CD4-positive, alpha-beta memory T cell (primary cell): ENCODE measurements at regions not wholly inside any gene's neighbourhood (a gene's known extent, or its start where the extent isn't known, plus 50 kb on each side); places are given as distances from the start of the nearest gene placed in this dataset.

Experiments used
- CTCF ChIA-PET: fragments of 350-600 bp; sonication (Branson Sonifier 250); formaldehyde crosslinking; loops from one replicate; lab custom pipeline; 2021; ENCODE audit warnings: inconsistent platforms; ENCODE audit not compliant: partially characterized antibody; lab: Charles Lee
- POLR2A ChIA-PET: fragments of 350-600 bp; sonication (Branson Sonifier 250); formaldehyde crosslinking; loops from one replicate; lab custom pipeline; 2021; ENCODE audit not compliant: partially characterized antibody; lab: Charles Lee
- DNase-seq, 5 donors: peaks; one replicate each; pipeline versions ENCODE4 v3.0.0 to v3.0.0-alpha.2; 2020 to 2022; ENCODE audit warnings: mixed read lengths in 1 of 5
- H3K27ac ChIP-seq: one replicate; pipeline ENCODE4 v1.7.0; 2013; ENCODE audit warnings: low read depth, low read length
- H3K27me3 ChIP-seq: 2 replicates; pipeline ENCODE4 v1.7.0; 2013; ENCODE audit warnings: mild to moderate bottlenecking, low read length, moderate library complexity; ENCODE audit not compliant: insufficient read depth
- H3K36me3 ChIP-seq: 2 replicates; pipeline ENCODE4 v1.7.0; 2013; ENCODE audit warnings: mild to moderate bottlenecking, low read length, moderate library complexity; ENCODE audit not compliant: insufficient read depth
- H3K4me1 ChIP-seq: 2 replicates; pipeline ENCODE4 v1.7.0; 2013; ENCODE audit warnings: mild to moderate bottlenecking, low read length, moderate library complexity; ENCODE audit not compliant: insufficient read depth
- H3K4me3 ChIP-seq, 2 donors: one replicate each; pipeline ENCODE4 v1.7.0; 2013; ENCODE audit warnings: low read length in 2 of 2, mild to moderate bottlenecking in 1 of 2
- H3K9me3 ChIP-seq, 2 donors: one replicate each; pipeline ENCODE4 v1.7.0; 2013; ENCODE audit warnings: low read length in 2 of 2, control low read depth in 1 of 2; ENCODE audit not compliant: control insufficient read depth in 1 of 2
- H3K27ac Mint-ChIP-seq, 7 donors: one replicate each; pipeline ENCODE4 v1.8.0; 2020 to 2021; ENCODE audit warnings: mixed read lengths in 7 of 7, mild to moderate bottlenecking in 6 of 7, inconsistent platforms in 3 of 7, moderate library complexity in 3 of 7
- H3K27me3 Mint-ChIP-seq, 2 donors: one replicate each; pipeline ENCODE4 v1.8.0; 2020 to 2021; ENCODE audit warnings: mixed read lengths in 2 of 2
- H3K36me3 Mint-ChIP-seq, 2 donors: one replicate each; pipeline ENCODE4 v1.8.0; 2020 to 2021; ENCODE audit warnings: mixed read lengths in 2 of 2, inconsistent platforms in 1 of 2, mild to moderate bottlenecking in 1 of 2
- H3K4me1 Mint-ChIP-seq, 4 donors: one replicate each; pipeline ENCODE4 v1.8.0; 2020 to 2021; ENCODE audit warnings: mixed read lengths in 4 of 4, mild to moderate bottlenecking in 1 of 4
- H3K4me3 Mint-ChIP-seq, 8 donors: one replicate each; pipeline ENCODE4 v1.8.0; 2020 to 2021; ENCODE audit warnings: mixed read lengths in 8 of 8, mild to moderate bottlenecking in 7 of 8, moderate library complexity in 6 of 8, inconsistent platforms in 3 of 8
- H3K9me3 Mint-ChIP-seq, 8 donors: one replicate each; pipeline ENCODE4 v1.8.0; 2020 to 2021; ENCODE audit warnings: mixed read lengths in 8 of 8, mild to moderate bottlenecking in 5 of 8, inconsistent platforms in 3 of 8, moderate library complexity in 1 of 8
- intact Hi-C: fragments of 100-400 bp; cut with micrococcal nuclease; formaldehyde crosslinking; loops from one replicate; pipeline ENCODE4 v1.15.1; 2023

DNA sequence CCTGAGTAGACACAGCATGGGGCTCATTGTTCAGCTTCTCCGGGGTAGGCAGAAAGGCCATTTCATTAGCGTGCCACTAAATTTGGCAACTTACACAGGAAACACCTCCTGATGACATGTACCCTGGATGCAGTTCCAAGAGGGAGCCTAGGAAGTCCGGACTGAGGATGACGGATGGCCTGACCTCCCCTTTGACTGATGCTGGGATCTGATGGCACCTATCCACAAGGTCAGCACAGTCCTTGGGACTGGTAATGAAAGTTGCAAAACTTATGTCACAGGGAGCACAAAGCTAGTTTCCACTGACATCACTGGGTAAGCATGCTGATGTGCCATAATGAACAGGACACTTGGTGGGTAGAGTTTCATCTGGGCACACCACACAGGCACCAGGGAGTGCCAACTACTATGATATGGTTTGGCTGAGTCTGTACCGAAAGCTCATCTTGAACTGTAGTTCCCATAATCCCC lies 126.7 kb upstream of the ARL4C start:
- Histone ChIP-seq H3K27me3 (no peaks in the 10 kb centered on the region), H3K4me3 (no peak overlapping the region), H3K36me3 (no peaks in the 10 kb centered on the region), H3K9me3 (no peaks in the 10 kb centered on the region), H3K27ac (no peak overlapping the region), H3K4me1 (peaks cover 7% of the 10 kb centered on the region)
- Mint-ChIP-seq H3K9me3 (no peaks in the 10 kb centered on the region), H3K4me1 (peaks cover 7 to 11% (median 9%) of the 10 kb centered on the region in 4 donors), H3K27ac (no peak overlapping the region), H3K4me3 (no peak overlapping the region), H3K36me3 (no peaks in the 10 kb centered on the region), H3K27me3 (peaks cover 0 to under 1% of the 10 kb centered on the region in 2 donors)
- intact Hi-C loops, result no loop called here
- POLR2A ChIA-PET, result no interaction called here
- CTCF ChIA-PET, result no interaction called here
- DNase-seq, result no peak

DNA sequence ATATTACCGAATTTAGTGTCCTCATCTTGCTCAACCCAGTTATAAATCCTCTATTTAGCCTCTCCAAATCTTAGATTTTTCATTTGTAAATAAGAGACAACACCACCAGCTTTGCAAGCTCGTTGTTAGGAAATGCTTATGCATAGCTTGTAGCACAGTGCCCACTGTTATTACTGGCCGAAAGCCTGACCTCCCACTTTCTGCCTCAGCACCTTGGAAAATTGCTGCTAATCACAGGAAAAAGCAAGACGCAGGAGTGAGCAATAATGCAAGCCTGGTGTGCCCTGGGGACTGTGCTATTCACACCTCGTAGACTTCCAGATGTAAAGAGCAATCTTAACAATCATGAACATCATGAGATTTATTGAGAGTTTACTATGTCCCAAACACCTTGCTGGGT lies 124.2 kb upstream of the ARL4C start:
- Mint-ChIP-seq H3K27ac (no peak overlapping the region), H3K36me3 (no peaks in the 10 kb centered on the region), H3K27me3 (peaks cover 0 to 2% of the 10 kb centered on the region in 2 donors), H3K4me3 (no peak overlapping the region), H3K4me1 (peaks cover 7 to 11% (median 9%) of the 10 kb centered on the region in 4 donors), H3K9me3 (no peaks in the 10 kb centered on the region)
- H3K27ac ChIP-seq, result no peak overlapping the region
- intact Hi-C loops, result no loop called here
- H3K4me3 ChIP-seq, result no peak overlapping the region
- no peaks in the 10 kb centered on the region for H3K36me3 ChIP-seq
- DNase-seq, result no peak
- H3K9me3 ChIP-seq, result no peaks in the 10 kb centered on the region
- ChIA-PET POLR2A (no interaction called here), CTCF (interaction anchor here (1.2 kb wide), 1 partner anchor 9 kb away, joined by 3 read pairs; no protein-coding TSS in a partner anchor)
- no peaks in the 10 kb centered on the region for H3K27me3 ChIP-seq
- peaks cover 7% of the 10 kb centered on the region for H3K4me1 ChIP-seq

DNA sequence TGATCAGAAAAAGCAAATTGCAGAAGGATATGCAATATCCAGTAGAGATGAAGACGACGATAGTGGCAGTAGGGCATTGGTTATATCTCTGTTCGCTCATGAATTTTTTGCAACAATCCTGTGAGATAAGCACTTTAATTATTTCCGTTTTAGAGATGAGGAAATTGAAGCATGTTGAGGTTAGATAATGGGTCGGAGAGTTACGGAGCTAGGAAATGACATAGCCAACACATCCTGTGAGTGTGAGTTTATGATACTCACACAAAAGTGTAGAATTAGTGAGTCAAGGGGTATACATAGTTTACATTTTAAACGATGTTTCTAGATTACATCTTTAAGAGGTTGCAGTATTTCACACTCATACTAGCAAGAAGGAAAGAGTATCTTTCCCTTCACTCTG lies 123.1 kb upstream of the ARL4C start:
- peaks cover 0 to 5% of the 10 kb centered on the region in 2 donors for H3K27me3 Mint-ChIP-seq
- peaks cover 7% of the 10 kb centered on the region for H3K4me1 ChIP-seq
- H3K36me3 ChIP-seq, result no peaks in the 10 kb centered on the region
- peak overlapping the region in 2 of 7 donors; percentile 5 to 7 for H3K27ac Mint-ChIP-seq
- H3K36me3 Mint-ChIP-seq, result no peaks in the 10 kb centered on the region
- CTCF ChIA-PET, result interaction anchor here (1.2 kb wide), 1 partner anchor 8 kb away, joined by 3 read pairs; no protein-coding TSS in a partner anchor
- intact Hi-C loops, result no loop called here
- POLR2A ChIA-PET, result no interaction called here
- no peaks in the 10 kb centered on the region for H3K9me3 Mint-ChIP-seq
- H3K4me1 Mint-ChIP-seq, result peaks cover 7 to 11% (median 9%) of the 10 kb centered on the region in 4 donors
- H3K27me3 ChIP-seq, result no peaks in the 10 kb centered on the region
- no peak overlapping the region for H3K27ac ChIP-seq
- H3K9me3 ChIP-seq, result no peaks in the 10 kb centered on the region
- H3K4me3 ChIP-seq, result no peak overlapping the region
- H3K4me3 Mint-ChIP-seq, result peak overlapping the region in 5 of 8 donors; percentile 3 to 33 (median 31)
- no peak for DNase-seq

DNA sequence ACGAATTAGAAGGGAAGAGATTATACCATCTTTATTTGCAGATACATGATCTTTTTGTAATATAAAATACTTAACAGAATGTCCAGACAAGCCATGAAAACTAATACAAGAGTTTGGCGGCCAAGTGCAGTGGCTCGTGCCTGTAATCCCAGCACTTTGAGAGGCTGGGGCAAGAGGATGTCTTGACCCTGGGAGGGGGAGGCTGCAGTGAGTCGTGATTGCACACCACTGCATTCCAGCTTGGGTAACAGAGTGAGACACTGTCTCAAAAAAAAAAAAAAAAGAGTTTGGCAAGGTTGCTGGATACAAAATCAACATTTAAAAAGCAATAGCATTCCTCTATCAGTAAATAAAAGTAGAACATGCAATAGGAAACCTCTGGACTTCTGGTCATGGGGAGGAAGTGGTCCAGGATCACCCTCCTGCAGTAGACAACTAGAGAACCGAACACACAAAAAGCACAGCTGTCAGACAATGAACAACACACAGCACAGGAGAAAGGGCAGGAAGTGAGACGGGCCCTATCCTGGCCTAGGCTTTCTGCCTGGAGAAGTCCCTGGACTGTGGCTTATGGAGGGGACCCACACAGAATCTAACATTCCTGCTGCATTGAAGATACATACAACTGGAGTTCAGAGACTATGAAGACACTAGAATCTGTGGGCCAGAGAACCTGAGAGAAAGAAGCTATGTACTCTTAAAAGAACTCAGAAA lies 118.9 kb upstream of the ARL4C start:
- Mint-ChIP-seq H3K4me1 (peaks cover 7 to 11% (median 9%) of the 10 kb centered on the region in 4 donors), H3K36me3 (no peaks in the 10 kb centered on the region), H3K4me3 (no peak overlapping the region), H3K27me3 (peaks cover 10 to 12% of the 10 kb centered on the region in 2 donors), H3K27ac (no peak overlapping the region), H3K9me3 (peaks cover 0 to 9% (median 6%) of the 10 kb centered on the region in 8 donors)
- no peaks in the 10 kb centered on the region for H3K27me3 ChIP-seq
- no peaks in the 10 kb centered on the region for H3K36me3 ChIP-seq
- no peak overlapping the region for H3K4me3 ChIP-seq
- peaks cover 7% of the 10 kb centered on the region for H3K4me1 ChIP-seq
- CTCF ChIA-PET, result no interaction called here
- no peaks in the 10 kb centered on the region for H3K9me3 ChIP-seq
- POLR2A ChIA-PET, result no interaction called here
- H3K27ac ChIP-seq, result no peak overlapping the region
- intact Hi-C loops, result no loop called here
- DNase-seq, result no peak

DNA sequence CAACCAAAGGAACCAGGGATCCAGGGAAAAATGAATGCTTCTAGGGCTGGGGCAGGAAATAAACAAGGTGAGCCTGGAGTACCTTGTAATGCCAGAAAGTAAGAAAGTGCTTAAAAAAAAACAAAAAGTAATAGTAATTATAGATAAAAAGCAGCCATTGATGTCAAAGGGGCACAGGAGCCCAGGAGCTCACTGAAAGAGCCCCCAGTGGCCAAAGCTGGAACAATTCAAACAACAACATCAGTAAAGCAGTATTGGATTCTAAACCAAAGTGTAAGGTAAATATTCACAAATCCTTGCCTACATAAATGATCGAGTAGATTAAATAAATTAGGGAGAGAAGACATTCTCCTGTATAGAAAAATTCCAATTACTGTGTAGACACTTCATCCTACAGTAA lies 114.3 kb upstream of the ARL4C start:
- H3K27me3 Mint-ChIP-seq, result peaks cover 20 to 34% of the 10 kb centered on the region in 2 donors
- H3K27ac Mint-ChIP-seq, result no peak overlapping the region
- DNase-seq, result no peak
- H3K36me3 Mint-ChIP-seq, result no peaks in the 10 kb centered on the region
- intact Hi-C loops, result no loop called here
- no peak overlapping the region for H3K4me3 Mint-ChIP-seq
- ChIA-PET POLR2A (interaction anchor here (0.6 kb wide), 1 partner anchor 54 kb away, joined by 3 read pairs; no protein-coding TSS in a partner anchor), CTCF (interaction anchor here (1.0 to 1.4 kb wide), 2 partner anchors 10 to 19 kb away, joined by 3 read pairs; no protein-coding TSS in a partner anchor)
- Histone ChIP-seq H3K4me3 (no peak overlapping the region), H3K36me3 (no peaks in the 10 kb centered on the region), H3K27me3 (no peaks in the 10 kb centered on the region), H3K27ac (no peak overlapping the region), H3K4me1 (no peaks in the 10 kb centered on the region), H3K9me3 (no peaks in the 10 kb centered on the region)
- peaks cover 0 to 9% (median 7%) of the 10 kb centered on the region in 8 donors for H3K9me3 Mint-ChIP-seq
- H3K4me1 Mint-ChIP-seq, result no peaks in the 10 kb centered on the region

DNA sequence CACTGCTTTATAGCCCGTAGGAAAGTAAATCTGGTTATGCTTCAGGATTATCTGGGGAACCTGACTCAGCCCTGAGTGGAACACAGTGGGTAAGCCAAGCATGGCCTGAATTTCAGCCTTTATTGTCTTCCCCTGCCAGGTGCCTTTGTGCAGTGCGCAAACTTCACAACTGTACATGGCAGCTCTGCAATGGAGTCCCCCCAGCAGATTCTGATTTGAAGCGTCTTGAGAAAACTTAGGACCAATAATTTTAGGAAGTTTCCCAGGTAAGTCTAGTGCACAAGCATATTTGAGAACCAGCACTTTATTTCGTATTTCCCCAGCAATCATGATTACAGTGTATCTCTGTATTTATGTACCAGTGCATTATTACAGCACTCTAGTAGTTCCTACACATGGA lies 112.1 kb upstream of the ARL4C start:
- H3K4me3 ChIP-seq, result no peak overlapping the region
- H3K9me3 Mint-ChIP-seq, result peaks cover 0 to 9% (median 7%) of the 10 kb centered on the region in 8 donors
- no peaks in the 10 kb centered on the region for H3K27me3 ChIP-seq
- H3K27me3 Mint-ChIP-seq, result peaks cover 23 to 44% of the 10 kb centered on the region in 2 donors
- DNase-seq, result no peak
- intact Hi-C loops, result no loop called here
- no peaks in the 10 kb centered on the region for H3K36me3 Mint-ChIP-seq
- H3K4me1 Mint-ChIP-seq, result no peaks in the 10 kb centered on the region
- H3K4me3 Mint-ChIP-seq, result no peak overlapping the region
- CTCF ChIA-PET, result no interaction called here
- no peak overlapping the region for H3K27ac ChIP-seq
- H3K4me1 ChIP-seq, result no peaks in the 10 kb centered on the region
- H3K9me3 ChIP-seq, result no peaks in the 10 kb centered on the region
- H3K36me3 ChIP-seq, result no peaks in the 10 kb centered on the region
- POLR2A ChIA-PET, result no interaction called here
- H3K27ac Mint-ChIP-seq, result no peak overlapping the region

DNA sequence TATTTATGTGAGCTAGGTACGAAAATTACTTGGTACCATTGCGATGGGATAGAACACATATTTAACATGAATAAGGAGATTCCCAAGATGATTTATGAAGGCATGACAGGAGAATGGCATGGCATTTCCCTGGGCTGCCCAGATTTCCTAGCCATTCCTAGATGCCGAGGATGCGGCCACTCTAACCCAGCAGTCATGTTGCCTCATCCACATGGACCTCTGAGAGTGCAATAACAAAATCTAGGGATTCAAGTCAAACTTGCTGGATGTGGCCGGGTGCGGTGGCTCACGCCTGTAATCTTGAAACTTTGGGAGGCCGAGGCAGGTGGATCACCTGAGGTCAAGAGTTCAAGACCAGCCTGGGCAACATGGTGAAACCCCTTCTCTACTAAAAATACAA lies 110.8 kb upstream of the ARL4C start:
- peaks cover 0 to 9% (median 7%) of the 10 kb centered on the region in 8 donors for H3K9me3 Mint-ChIP-seq
- no peaks in the 10 kb centered on the region for H3K36me3 Mint-ChIP-seq
- H3K4me1 Mint-ChIP-seq, result no peaks in the 10 kb centered on the region
- H3K27me3 ChIP-seq, result no peaks in the 10 kb centered on the region
- DNase-seq, result no peak
- CTCF ChIA-PET, result no interaction called here
- intact Hi-C loops, result no loop called here
- H3K27me3 Mint-ChIP-seq, result peaks cover 23 to 47% of the 10 kb centered on the region in 2 donors
- no peak overlapping the region for H3K27ac Mint-ChIP-seq
- H3K4me1 ChIP-seq, result no peaks in the 10 kb centered on the region
- POLR2A ChIA-PET, result no interaction called here
- H3K4me3 Mint-ChIP-seq, result no peak overlapping the region
- H3K4me3 ChIP-seq, result no peak overlapping the region
- H3K36me3 ChIP-seq, result no peaks in the 10 kb centered on the region
- H3K9me3 ChIP-seq, result no peaks in the 10 kb centered on the region
- no peak overlapping the region for H3K27ac ChIP-seq
